ENCODE measurements at regions not wholly inside any gene's neighbourhood (a gene's known extent, or its start where the extent isn't known, plus 50 kb on each side); places are given as distances from the start of the nearest gene placed in this dataset.

DNA sequence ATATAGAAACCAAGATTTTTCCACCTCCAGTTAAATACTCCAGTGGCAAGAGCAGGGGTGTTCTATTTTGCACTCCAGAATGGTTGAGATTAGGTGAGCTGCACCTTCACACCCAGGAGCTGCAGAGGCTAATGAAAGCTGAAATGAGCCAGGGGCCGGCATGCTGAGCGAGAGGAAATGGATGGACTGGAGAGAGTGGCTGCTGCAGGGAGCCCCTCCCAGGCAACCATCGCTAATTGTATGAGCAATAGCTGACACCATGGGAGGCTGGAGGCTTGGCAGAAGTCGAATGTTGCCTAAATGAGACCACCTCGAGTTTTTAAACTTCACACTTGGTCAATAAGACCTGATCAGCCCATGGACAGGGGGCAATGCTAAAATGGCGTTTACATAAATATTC, 301.8 kb upstream of the TMPO start:
- H3K36me3 ChIP-seq (ENCODE audit: control insufficient read depth in 2 of 2, extremely low read depth in 1 of 2, insufficient read depth in 2 of 2, low read length in 2 of 2) = no peaks in the 10 kb centered on the region
- dilution Hi-C loops (cut with MboI; ENCODE audit: extremely low pct_ligation_motif_present, low sequenced_read_pairs) = no loop called here
- FAIRE-seq = no peak

DNA sequence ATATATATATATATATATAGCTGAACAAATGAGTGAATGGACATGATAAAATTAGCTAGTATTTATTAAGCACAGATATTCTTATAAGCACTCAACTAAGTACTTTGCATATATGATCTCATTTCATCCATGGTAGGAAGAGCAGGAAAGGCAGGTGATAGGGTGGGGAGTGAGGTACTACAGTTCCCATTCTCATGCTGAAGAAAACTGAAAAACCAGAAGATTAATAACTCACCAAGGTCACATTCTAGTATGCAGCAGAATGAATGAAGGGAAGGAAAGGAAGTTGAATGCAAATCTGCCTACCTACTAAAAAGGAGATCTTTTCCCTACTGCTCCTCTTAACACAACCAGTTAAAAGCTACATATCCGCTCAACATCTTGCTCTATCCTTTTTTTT, 298.1 kb upstream of the TMPO start:
- FAIRE-seq = no peak
- no peaks in the 10 kb centered on the region for H3K36me3 ChIP-seq (ENCODE audit: control insufficient read depth in 2 of 2, extremely low read depth in 1 of 2, insufficient read depth in 2 of 2, low read length in 2 of 2)
- dilution Hi-C loops (cut with MboI; ENCODE audit: extremely low pct_ligation_motif_present, low sequenced_read_pairs) = no loop called here

More for the DNA sequence above, 301.8 kb upstream of the TMPO start:
- Histone ChIP-seq H3K27me3 (ENCODE audit: control insufficient read depth, extremely low read depth, insufficient read depth, low read length) (no peaks in the 10 kb centered on the region), H3K27ac (ENCODE audit: control insufficient read depth, insufficient read depth, low read length) (no peak overlapping the region), H3K9me1 (ENCODE audit: control insufficient read depth, extremely low read depth, insufficient read depth, low read length) (no peaks in the 10 kb centered on the region), H3K4me2 (ENCODE audit: control insufficient read depth, extremely low read depth, insufficient read depth, low read depth, low read length) (no peak overlapping the region), H2AFZ (ENCODE audit: control insufficient read depth, low read length) (no peak overlapping the region), H3K4me3 (ENCODE audit: control insufficient read depth in 2 of 3, extremely low read depth in 1 of 3, insufficient read depth in 2 of 3, low read depth in 1 of 3, low read length in 3 of 3) (no peak overlapping the region), H3K4me1 (ENCODE audit: control insufficient read depth, extremely low read depth, insufficient read depth, low read length) (no peaks in the 10 kb centered on the region), H3K9me3 (ENCODE audit: control insufficient read depth, low read depth, low read length) (no peaks in the 10 kb centered on the region), H3K9ac (ENCODE audit: control insufficient read depth, extremely low read depth, insufficient read depth, low read length) (no peak overlapping the region), H4K20me1 (ENCODE audit: control insufficient read depth, extremely low read depth, insufficient read depth, low read length) (no peaks in the 10 kb centered on the region), H3K79me2 (ENCODE audit: control insufficient read depth, insufficient read depth, low read length) (no peaks in the 10 kb centered on the region)
- no peak for DNase-seq (ENCODE audit: low read depth, low spot score)
- TF ChIP-seq, protein P1, sequence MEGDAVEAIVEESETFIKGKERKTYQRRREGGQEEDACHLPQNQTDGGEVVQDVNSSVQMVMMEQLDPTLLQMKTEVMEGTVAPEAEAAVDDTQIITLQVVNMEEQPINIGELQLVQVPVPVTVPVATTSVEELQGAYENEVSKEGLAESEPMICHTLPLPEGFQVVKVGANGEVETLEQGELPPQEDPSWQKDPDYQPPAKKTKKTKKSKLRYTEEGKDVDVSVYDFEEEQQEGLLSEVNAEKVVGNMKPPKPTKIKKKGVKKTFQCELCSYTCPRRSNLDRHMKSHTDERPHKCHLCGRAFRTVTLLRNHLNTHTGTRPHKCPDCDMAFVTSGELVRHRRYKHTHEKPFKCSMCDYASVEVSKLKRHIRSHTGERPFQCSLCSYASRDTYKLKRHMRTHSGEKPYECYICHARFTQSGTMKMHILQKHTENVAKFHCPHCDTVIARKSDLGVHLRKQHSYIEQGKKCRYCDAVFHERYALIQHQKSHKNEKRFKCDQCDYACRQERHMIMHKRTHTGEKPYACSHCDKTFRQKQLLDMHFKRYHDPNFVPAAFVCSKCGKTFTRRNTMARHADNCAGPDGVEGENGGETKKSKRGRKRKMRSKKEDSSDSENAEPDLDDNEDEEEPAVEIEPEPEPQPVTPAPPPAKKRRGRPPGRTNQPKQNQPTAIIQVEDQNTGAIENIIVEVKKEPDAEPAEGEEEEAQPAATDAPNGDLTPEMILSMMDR (optimal IDR thresholded peaks at IDR 0.05 in 1 of 3, IDR thresholded peaks at IDR 0.05 in 1 of 3, conservative IDR thresholded peaks at IDR 0.05 in 1 of 3; ENCODE audit: extremely low read depth in 1 of 3, insufficient read depth in 2 of 3, low read length in 3 of 3) = no peak
- no peak for TF ChIP-seq EZH2 (IDR thresholded peaks at IDR 0.05; ENCODE audit: low read length)

More for the DNA sequence above, 298.1 kb upstream of the TMPO start:
- Histone ChIP-seq H3K27me3 (ENCODE audit: control insufficient read depth, extremely low read depth, insufficient read depth, low read length) (peaks cover 3% of the 10 kb centered on the region), H3K9me3 (ENCODE audit: control insufficient read depth, low read depth, low read length) (no peaks in the 10 kb centered on the region), H3K9ac (ENCODE audit: control insufficient read depth, extremely low read depth, insufficient read depth, low read length) (no peak overlapping the region), H3K4me3 (ENCODE audit: control insufficient read depth in 2 of 3, extremely low read depth in 1 of 3, insufficient read depth in 2 of 3, low read depth in 1 of 3, low read length in 3 of 3) (no peak overlapping the region), H3K27ac (ENCODE audit: control insufficient read depth, insufficient read depth, low read length) (no peak overlapping the region), H3K4me2 (ENCODE audit: control insufficient read depth, extremely low read depth, insufficient read depth, low read depth, low read length) (no peak overlapping the region), H3K9me1 (ENCODE audit: control insufficient read depth, extremely low read depth, insufficient read depth, low read length) (no peaks in the 10 kb centered on the region), H3K4me1 (ENCODE audit: control insufficient read depth, extremely low read depth, insufficient read depth, low read length) (no peaks in the 10 kb centered on the region), H2AFZ (ENCODE audit: control insufficient read depth, low read length) (no peak overlapping the region), H4K20me1 (ENCODE audit: control insufficient read depth, extremely low read depth, insufficient read depth, low read length) (no peaks in the 10 kb centered on the region), H3K79me2 (ENCODE audit: control insufficient read depth, insufficient read depth, low read length) (no peaks in the 10 kb centered on the region)
- DNase-seq (ENCODE audit: low read depth, low spot score) = no peak
- no peak for TF ChIP-seq EZH2 (IDR thresholded peaks at IDR 0.05; ENCODE audit: low read length)
- TF ChIP-seq, protein P1 (optimal IDR thresholded peaks at IDR 0.05 in 1 of 3, IDR thresholded peaks at IDR 0.05 in 1 of 3, conservative IDR thresholded peaks at IDR 0.05 in 1 of 3; ENCODE audit: extremely low read depth in 1 of 3, insufficient read depth in 2 of 3, low read length in 3 of 3) = no peak

Measured in keratinocyte (primary cell).